Ishikawa (cell line): ENCODE measurements at regions not wholly inside any gene's neighbourhood (a gene's known extent, or its start where the extent isn't known, plus 50 kb on each side); places are given as distances from the start of the nearest gene placed in this dataset.

Experiments used
- CEBPB ChIP-seq: IDR thresholded peaks from 2 replicates; pipeline ENCODE4 v1.6.1; 2012
- CREB1 ChIP-seq: IDR thresholded peaks from 2 replicates; pipeline ENCODE4 v1.6.1; 2012; ENCODE audit warnings: low read depth
- EGR1 ChIP-seq: IDR thresholded peaks from 2 replicates; pipeline ENCODE4 v1.6.1; 2012
- EP300 ChIP-seq: IDR thresholded peaks from 2 replicates; pipeline ENCODE4 v1.6.1; 2012; ENCODE audit warnings: borderline replicate concordance
- FOXM1 ChIP-seq: IDR thresholded peaks from 2 replicates; pipeline ENCODE4 v1.6.1; 2012; ENCODE audit warnings: low read depth, borderline replicate concordance
- NFIC ChIP-seq: IDR thresholded peaks from 2 replicates; pipeline ENCODE4 v1.6.1; 2012
- RAD21 ChIP-seq: IDR thresholded peaks from 2 replicates; pipeline ENCODE4 v1.6.1; 2012; ENCODE audit warnings: low read depth
- TAF1 ChIP-seq: IDR thresholded peaks from 2 replicates; pipeline ENCODE4 v1.6.1; 2012; ENCODE audit warnings: low read depth, mild to moderate bottlenecking
- TCF12 ChIP-seq: IDR thresholded peaks from 2 replicates; pipeline ENCODE4 v1.6.1; 2012; ENCODE audit warnings: low read depth
- TEAD4 ChIP-seq: IDR thresholded peaks from 2 replicates; pipeline ENCODE4 v1.6.1; 2012
- USF1 ChIP-seq: IDR thresholded peaks from 2 replicates; pipeline ENCODE4 v1.6.1; 2012
- YY1 ChIP-seq: IDR thresholded peaks from 2 replicates; pipeline ENCODE4 v1.6.1; 2012; ENCODE audit warnings: low read depth
- ZBTB7A ChIP-seq: IDR thresholded peaks from 2 replicates; pipeline ENCODE4 v1.6.1; 2012; ENCODE audit warnings: low read depth
- TF ChIP-seq, protein P1 (sequence below): IDR thresholded peaks from 2 replicates; pipeline ENCODE4 v1.6.1; 2012; ENCODE audit warnings: low read depth, mild to moderate bottlenecking
- TF ChIP-seq, protein P2 (sequence below): IDR thresholded peaks from 2 replicates; pipeline ENCODE4 v1.6.1; 2012

GRCh38 chr5:119862619-119863018 lies 233.3 kb downstream of the FAM170A start:
- TF ChIP-seq USF1, result no peak
- TF ChIP-seq NFIC, result no peak
- TF ChIP-seq CREB1, result no peak
- no peak for TF ChIP-seq ZBTB7A
- TF ChIP-seq YY1, result no peak
- TF ChIP-seq, protein P1, sequence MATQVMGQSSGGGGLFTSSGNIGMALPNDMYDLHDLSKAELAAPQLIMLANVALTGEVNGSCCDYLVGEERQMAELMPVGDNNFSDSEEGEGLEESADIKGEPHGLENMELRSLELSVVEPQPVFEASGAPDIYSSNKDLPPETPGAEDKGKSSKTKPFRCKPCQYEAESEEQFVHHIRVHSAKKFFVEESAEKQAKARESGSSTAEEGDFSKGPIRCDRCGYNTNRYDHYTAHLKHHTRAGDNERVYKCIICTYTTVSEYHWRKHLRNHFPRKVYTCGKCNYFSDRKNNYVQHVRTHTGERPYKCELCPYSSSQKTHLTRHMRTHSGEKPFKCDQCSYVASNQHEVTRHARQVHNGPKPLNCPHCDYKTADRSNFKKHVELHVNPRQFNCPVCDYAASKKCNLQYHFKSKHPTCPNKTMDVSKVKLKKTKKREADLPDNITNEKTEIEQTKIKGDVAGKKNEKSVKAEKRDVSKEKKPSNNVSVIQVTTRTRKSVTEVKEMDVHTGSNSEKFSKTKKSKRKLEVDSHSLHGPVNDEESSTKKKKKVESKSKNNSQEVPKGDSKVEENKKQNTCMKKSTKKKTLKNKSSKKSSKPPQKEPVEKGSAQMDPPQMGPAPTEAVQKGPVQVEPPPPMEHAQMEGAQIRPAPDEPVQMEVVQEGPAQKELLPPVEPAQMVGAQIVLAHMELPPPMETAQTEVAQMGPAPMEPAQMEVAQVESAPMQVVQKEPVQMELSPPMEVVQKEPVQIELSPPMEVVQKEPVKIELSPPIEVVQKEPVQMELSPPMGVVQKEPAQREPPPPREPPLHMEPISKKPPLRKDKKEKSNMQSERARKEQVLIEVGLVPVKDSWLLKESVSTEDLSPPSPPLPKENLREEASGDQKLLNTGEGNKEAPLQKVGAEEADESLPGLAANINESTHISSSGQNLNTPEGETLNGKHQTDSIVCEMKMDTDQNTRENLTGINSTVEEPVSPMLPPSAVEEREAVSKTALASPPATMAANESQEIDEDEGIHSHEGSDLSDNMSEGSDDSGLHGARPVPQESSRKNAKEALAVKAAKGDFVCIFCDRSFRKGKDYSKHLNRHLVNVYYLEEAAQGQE, result no peak
- no peak for TF ChIP-seq RAD21
- TF ChIP-seq CEBPB, result no peak
- no peak for TF ChIP-seq TAF1
- TF ChIP-seq EP300, result no peak
- no peak for TF ChIP-seq TCF12

DNA sequence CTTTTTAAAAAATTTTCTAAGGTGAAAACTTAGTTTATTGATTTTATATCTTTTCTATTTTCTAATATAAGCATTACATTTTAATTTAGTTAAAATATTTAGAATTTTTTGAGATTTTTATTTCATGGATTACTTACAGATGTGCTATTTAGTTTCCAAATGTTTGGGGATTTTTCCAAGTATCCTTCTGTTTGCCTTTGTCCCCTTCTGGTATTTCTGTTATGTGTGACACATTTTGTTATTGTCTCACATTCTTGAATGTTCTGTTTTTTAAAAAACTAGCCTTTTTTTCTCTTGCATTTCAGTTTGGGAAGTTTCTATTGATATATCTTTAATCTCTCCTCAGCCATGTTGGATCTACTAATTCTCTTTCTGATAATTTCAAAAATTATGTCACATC lies 234.9 kb downstream of the FAM170A start:
- TF ChIP-seq EGR1, result no peak
- no peak for TF ChIP-seq CREB1
- TF ChIP-seq ZBTB7A, result no peak
- TF ChIP-seq TCF12, result no peak
- TF ChIP-seq, protein P1, result no peak
- no peak for TF ChIP-seq FOXM1
- TF ChIP-seq TAF1, result no peak
- no peak for TF ChIP-seq RAD21
- TF ChIP-seq USF1, result no peak
- no peak for TF ChIP-seq EP300
- TF ChIP-seq YY1, result no peak
- TF ChIP-seq NFIC, result no peak
- TF ChIP-seq TEAD4, result no peak
- TF ChIP-seq CEBPB, result no peak
- TF ChIP-seq, protein P2, sequence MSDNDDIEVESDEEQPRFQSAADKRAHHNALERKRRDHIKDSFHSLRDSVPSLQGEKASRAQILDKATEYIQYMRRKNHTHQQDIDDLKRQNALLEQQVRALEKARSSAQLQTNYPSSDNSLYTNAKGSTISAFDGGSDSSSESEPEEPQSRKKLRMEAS, result no peak

- TF ChIP-seq TAF1, result no peak
- TF ChIP-seq, protein P1, result no peak
- no peak for TF ChIP-seq EP300
These were observed 244.3 kb downstream of the FAM170A start for GRCh38 chr5:119873611-119874010.

- TF ChIP-seq TCF12 (no peak), CREB1 (no peak), USF1 (no peak), CEBPB (no peak), YY1 (no peak), TAF1 (no peak), RAD21 (no peak), ZBTB7A (no peak), TEAD4 (no peak), EGR1 (no peak)
- TF ChIP-seq, protein P1, result no peak
These were observed 247.2 kb downstream of the FAM170A start for GRCh38 chr5:119876522-119876921.
